K562 (cell line): ENCODE measurements at regions not wholly inside any gene's neighbourhood (a gene's known extent, or its start where the extent isn't known, plus 50 kb on each side); places are given as distances from the start of the nearest gene placed in this dataset.

ENCODE experiments used
- ATAC-seq: fragments of 200-7000 bp; cut with Tn5 transposase; 3 replicates; pipeline ENCODE4 v1.9.1; 2020; ENCODE audit warnings: moderate library complexity
- BruUV-seq: library from RNA; stranded (reverse); fragments of 400-500 nt; replicated peaks from 2 replicates; lab custom pipeline; 2021; lab: Mats Ljungman, UMichigan
- CTCF ChIA-PET: fragments of 300-600 bp; formaldehyde crosslinking; extraction: SDS; loops from one replicate; lab custom pipeline; 2021; ENCODE audit warnings: low intra/inter-chr PET ratio; lab: Yijun Ruan, JAX
- POLR2A ChIA-PET: fragments of 300-600, 350-650 bp; sonication (Branson Sonifier 250); formaldehyde crosslinking; extraction: SDS; loops from one replicate; lab custom pipeline; 2021; ENCODE audit warnings: antibody characterized with exemption, inconsistent platforms; lab: Yijun Ruan, JAX
- DNase-seq, 4 experiments: peaks; one replicate each; pipeline versions ENCODE4 v3.0.0 to v3.0.0-alpha.2; 2011 to 2018; ENCODE audit warnings: low spot score in 3 of 4, mixed read lengths in 3 of 4; ENCODE audit errors: extremely low read depth in 1 of 4
- FAIRE-seq: peaks from 2 replicates; lab custom pipeline; 2011; peaks lifted over from hg19 to GRCh38; lab: Jason Lieb, UNC
- H2AFZ ChIP-seq: 2 replicates; pipeline ENCODE4 v1.6.0; 2011; ENCODE audit warnings: low read depth, low read length, control low read depth, inconsistent platforms
- H3K27ac ChIP-seq: fragments of 200-600 bp; 3 replicates; pipeline ENCODE4 v1.8.0; 2011; ENCODE audit warnings: low read depth, mild to moderate bottlenecking, control low read depth, inconsistent platforms, low read length, moderate library complexity, mixed read lengths; ENCODE audit errors: extremely low read depth
- H3K27me3 ChIP-seq, 2 experiments: fragments of 300-600 bp in 1 of 2; 2 replicates in 1 of 2; 3 replicates in 1 of 2; pipeline versions ENCODE4 v1.6.0 to v1.8.0; 2011; ENCODE audit warnings: inconsistent platforms in 2 of 2, low read length in 2 of 2, mild to moderate bottlenecking in 1 of 2, mixed read lengths in 1 of 2, moderate library complexity in 1 of 2; ENCODE audit not compliant: control insufficient read depth in 2 of 2, insufficient read depth in 2 of 2
- H3K36me3 ChIP-seq: fragments of 300-600 bp; 3 replicates; pipeline ENCODE4 v1.8.0; 2011; ENCODE audit warnings: mild to moderate bottlenecking, low read length, inconsistent platforms; ENCODE audit not compliant: control insufficient read depth, insufficient read depth
- H3K4me1 ChIP-seq, 2 experiments: fragments of 200-600 bp in 1 of 2; replicated peaks in 1 of 2; 2 replicates in 1 of 2; 3 replicates in 1 of 2; pipeline versions ENCODE4 v1.5.1 to v1.8.0; 2011; ENCODE audit warnings: inconsistent platforms in 2 of 2, low read length in 2 of 2, mild to moderate bottlenecking in 1 of 2, mixed read lengths in 1 of 2, moderate library complexity in 1 of 2; ENCODE audit not compliant: control insufficient read depth in 2 of 2, insufficient read depth in 2 of 2
- H3K4me2 ChIP-seq: 2 replicates; pipeline ENCODE4 v1.6.1; 2011; ENCODE audit warnings: low read length, control low read depth, inconsistent platforms, mixed read lengths; ENCODE audit not compliant: insufficient read depth
- H3K4me3 ChIP-seq: fragments of 200-600 bp; sonication (generic), shearing (Covaris generic); 2 replicates; pipeline ENCODE4 v1.5.1; 2016; ENCODE audit warnings: control low read depth, inconsistent platforms
- H3K79me2 ChIP-seq: fragments of 200-600 bp; 3 replicates; pipeline ENCODE4 v1.8.0; 2011; ENCODE audit warnings: low read length, inconsistent platforms; ENCODE audit not compliant: control insufficient read depth, insufficient read depth
- H3K9ac ChIP-seq, 2 experiments: 2 replicates each; pipeline versions ENCODE4 v1.6.0 to v1.6.1; 2011; ENCODE audit warnings: low read depth in 2 of 2, low read length in 2 of 2, control low read depth in 1 of 2, inconsistent platforms in 1 of 2, mild to moderate bottlenecking in 1 of 2, mixed read lengths in 1 of 2; ENCODE audit not compliant: insufficient read depth in 1 of 2
- H3K9me1 ChIP-seq: one replicate; pipeline ENCODE4 v1.6.0; 2011; ENCODE audit warnings: inconsistent platforms, mild to moderate bottlenecking, low read length, moderate library complexity; ENCODE audit not compliant: control insufficient read depth, insufficient read depth
- H3K9me3 ChIP-seq: replicated peaks from 2 replicates; pipeline ENCODE4 v1.5.1; 2011; ENCODE audit warnings: low read depth, low read length, inconsistent platforms; ENCODE audit not compliant: control insufficient read depth, insufficient read depth
- H4K20me1 ChIP-seq: replicated peaks from 2 replicates; pipeline ENCODE4 v1.6.1; 2011; ENCODE audit warnings: low read length, inconsistent platforms, mixed read lengths; ENCODE audit not compliant: control insufficient read depth, insufficient read depth
- HBP1 ChIP-seq: fragments of 450-650 bp; formaldehyde crosslinking; IDR thresholded peaks from 2 replicates; pipeline ENCODE4 v1.4.0; 2022; ENCODE audit warnings: missing genetic modification characterization
- RAD51 ChIP-seq: fragments of 450-650 bp; IDR thresholded peaks from 2 replicates; pipeline ENCODE4 v1.7.1; 2016; ENCODE audit warnings: low read depth, mild to moderate bottlenecking, borderline replicate concordance
- RFX5 ChIP-seq: IDR thresholded peaks from 2 replicates; pipeline ENCODE4 v1.6.1; 2011; ENCODE audit warnings: low read depth, mild to moderate bottlenecking, improper control_type of control experiment, low read length
- SMC3 ChIP-seq: conservative IDR thresholded peaks from 2 replicates; pipeline ENCODE4 v1.6.1; 2011; ENCODE audit warnings: low read depth, low read length, improper control_type of control experiment; ENCODE audit not compliant: insufficient read depth
- SRSF3 ChIP-seq: fragments of 200-400 bp; formaldehyde crosslinking; IDR thresholded peaks from 2 replicates; pipeline ENCODE4 v1.6.1; 2016; ENCODE audit warnings: mild to moderate bottlenecking, low read length, moderate library complexity; ENCODE audit not compliant: insufficient read depth
- ZBTB34 ChIP-seq: fragments of 250-450 bp; sonication (Bioruptor Pico); IDR thresholded peaks from 2 replicates; pipeline ENCODE4 v1.8.0; 2021; ENCODE audit warnings: mild to moderate bottlenecking, moderate library complexity
- ZBTB7A ChIP-seq: IDR thresholded peaks from 2 replicates; pipeline ENCODE4 v1.6.1; 2011; ENCODE audit warnings: low read depth, mild to moderate bottlenecking, low read length, moderate library complexity, borderline replicate concordance; ENCODE audit not compliant: control insufficient read depth
- WGBS: fragments of 100-300 bp; shearing (Covaris generic); methylation state at CpG from one replicate; pipeline ENCODE4 v1.1.6; 2016; ENCODE audit warnings: low coverage, mixed read lengths; ENCODE audit not compliant: insufficient coverage; ENCODE audit errors: missing lambda C conversion rate; 5-methylcytosine and 5-hydroxymethylcytosine counted together
- in situ Hi-C: fragments of 300-500 bp; cut with MboI; formaldehyde crosslinking; loops from 4 replicates; pipeline ENCODE4 v1.15.0; 2018; ENCODE audit warnings: inconsistent platforms, mixed read lengths
- intact Hi-C: fragments of 100-400 bp; cut with micrococcal nuclease; formaldehyde crosslinking; loops from 2 replicates; pipeline ENCODE4 v1.14.2; 2022
- TF ChIP-seq, protein P1 (sequence below): fragments of 250-450 bp; sonication (Bioruptor Pico); IDR thresholded peaks from 2 replicates; pipeline ENCODE4 v1.8.0; 2021; ENCODE audit warnings: moderate library complexity, mild to moderate bottlenecking, inconsistent platforms
- TF ChIP-seq, protein P2 (sequence below): IDR thresholded peaks from 2 replicates; pipeline ENCODE4 v1.6.1; 2014; ENCODE audit warnings: antibody characterized with exemption
- TF ChIP-seq, protein P3 (sequence below): sonication (generic); formaldehyde crosslinking; IDR thresholded peaks from 2 replicates; pipeline ENCODE4 v1.8.0; 2022; ENCODE audit warnings: mild to moderate bottlenecking, missing genetic modification reagents

- Histone ChIP-seq H3K27ac (peak overlapping the region; percentile 57; the same call in 2 of the 3 replicates), H2AFZ (peak overlapping the region; percentile 75), H3K9ac (peak overlapping the region in 1 of 2 experiments; percentile 65; a peak in 1 of 4 replicates), H3K4me1 (peaks cover 0 to 8% of the 10 kb centered on the region in 2 experiments; a peak in 2 of 5 replicates), H3K36me3 (no peaks in the 10 kb centered on the region), H3K4me3 (no peak overlapping the region), H3K4me2 (0 out of 2 replicates have a peak overlapping the region, but pooled peaks have one; percentile 21), H3K27me3 (no peaks in the 10 kb centered on the region), H3K79me2 (no peaks in the 10 kb centered on the region), H3K9me1 (no peaks in the 10 kb centered on the region), H3K9me3 (no peaks in the 10 kb centered on the region), H4K20me1 (no peaks in the 10 kb centered on the region)
- no TSS peak for BruUV-seq
- FAIRE-seq (no peak), ATAC-seq (peak; percentile 87), DNase-seq (peak; percentile 47 to 93 (median 60))
- in situ Hi-C loops: no loop called here
- WGBS: 1% methylated on average over 11 of the region's 11 CpGs
- POLR2A ChIA-PET: interaction anchor here (0.6 to 3.4 kb wide), 5 partner anchors 9 to 1025 kb away, joined by 3 to 18 read pairs (median 5); no protein-coding TSS in a partner anchor
- intact Hi-C loops: no loop called here
- CTCF ChIA-PET: no interaction called here
- TF ChIP-seq SMC3 (no peak), RFX5 (no peak; the same call in 1 of the 2 replicates), SRSF3 (no peak), ZBTB7A (no peak), ZBTB34 (CRISPR knock-in tag) (no peak), RAD51 (peak; percentile 69; the same call in 1 of the 2 replicates), HBP1 (no peak)
- TF ChIP-seq, protein P1, sequence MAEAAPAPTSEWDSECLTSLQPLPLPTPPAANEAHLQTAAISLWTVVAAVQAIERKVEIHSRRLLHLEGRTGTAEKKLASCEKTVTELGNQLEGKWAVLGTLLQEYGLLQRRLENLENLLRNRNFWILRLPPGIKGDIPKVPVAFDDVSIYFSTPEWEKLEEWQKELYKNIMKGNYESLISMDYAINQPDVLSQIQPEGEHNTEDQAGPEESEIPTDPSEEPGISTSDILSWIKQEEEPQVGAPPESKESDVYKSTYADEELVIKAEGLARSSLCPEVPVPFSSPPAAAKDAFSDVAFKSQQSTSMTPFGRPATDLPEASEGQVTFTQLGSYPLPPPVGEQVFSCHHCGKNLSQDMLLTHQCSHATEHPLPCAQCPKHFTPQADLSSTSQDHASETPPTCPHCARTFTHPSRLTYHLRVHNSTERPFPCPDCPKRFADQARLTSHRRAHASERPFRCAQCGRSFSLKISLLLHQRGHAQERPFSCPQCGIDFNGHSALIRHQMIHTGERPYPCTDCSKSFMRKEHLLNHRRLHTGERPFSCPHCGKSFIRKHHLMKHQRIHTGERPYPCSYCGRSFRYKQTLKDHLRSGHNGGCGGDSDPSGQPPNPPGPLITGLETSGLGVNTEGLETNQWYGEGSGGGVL (CRISPR knock-in tag): no peak
- TF ChIP-seq, protein P2, sequence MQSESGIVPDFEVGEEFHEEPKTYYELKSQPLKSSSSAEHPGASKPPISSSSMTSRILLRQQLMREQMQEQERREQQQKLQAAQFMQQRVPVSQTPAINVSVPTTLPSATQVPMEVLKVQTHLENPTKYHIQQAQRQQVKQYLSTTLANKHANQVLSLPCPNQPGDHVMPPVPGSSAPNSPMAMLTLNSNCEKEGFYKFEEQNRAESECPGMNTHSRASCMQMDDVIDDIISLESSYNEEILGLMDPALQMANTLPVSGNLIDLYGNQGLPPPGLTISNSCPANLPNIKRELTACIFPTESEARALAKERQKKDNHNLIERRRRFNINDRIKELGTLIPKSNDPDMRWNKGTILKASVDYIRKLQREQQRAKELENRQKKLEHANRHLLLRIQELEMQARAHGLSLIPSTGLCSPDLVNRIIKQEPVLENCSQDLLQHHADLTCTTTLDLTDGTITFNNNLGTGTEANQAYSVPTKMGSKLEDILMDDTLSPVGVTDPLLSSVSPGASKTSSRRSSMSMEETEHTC: no peak
- TF ChIP-seq, protein P3, sequence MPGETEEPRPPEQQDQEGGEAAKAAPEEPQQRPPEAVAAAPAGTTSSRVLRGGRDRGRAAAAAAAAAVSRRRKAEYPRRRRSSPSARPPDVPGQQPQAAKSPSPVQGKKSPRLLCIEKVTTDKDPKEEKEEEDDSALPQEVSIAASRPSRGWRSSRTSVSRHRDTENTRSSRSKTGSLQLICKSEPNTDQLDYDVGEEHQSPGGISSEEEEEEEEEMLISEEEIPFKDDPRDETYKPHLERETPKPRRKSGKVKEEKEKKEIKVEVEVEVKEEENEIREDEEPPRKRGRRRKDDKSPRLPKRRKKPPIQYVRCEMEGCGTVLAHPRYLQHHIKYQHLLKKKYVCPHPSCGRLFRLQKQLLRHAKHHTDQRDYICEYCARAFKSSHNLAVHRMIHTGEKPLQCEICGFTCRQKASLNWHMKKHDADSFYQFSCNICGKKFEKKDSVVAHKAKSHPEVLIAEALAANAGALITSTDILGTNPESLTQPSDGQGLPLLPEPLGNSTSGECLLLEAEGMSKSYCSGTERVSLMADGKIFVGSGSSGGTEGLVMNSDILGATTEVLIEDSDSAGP (CRISPR knock-in tag): no peak
Observed at GRCh38 chr6:28719275-28719940, 193.7 kb downstream of the GPX5 start.
